ENCODE measurements at regions not wholly inside any gene's neighbourhood (a gene's known extent, or its start where the extent isn't known, plus 50 kb on each side); places are given as distances from the start of the nearest gene placed in this dataset.

GRCh38 chr7:31261341-31261740, 79.2 kb downstream of the NEUROD6 start:
- H3K4me2 ChIP-seq (ENCODE audit: insufficient read depth, low read length, poor library complexity, severe bottlenecking), result no peak overlapping the region
- H3K23ac ChIP-seq (ENCODE audit: low read depth, low read length, poor library complexity), result no peak overlapping the region
- no peak overlapping the region for H3K4ac ChIP-seq (ENCODE audit: low read length)
- H3K36me3 ChIP-seq (replicated peaks in 1 of 2; ENCODE audit: control insufficient read depth in 2 of 2, insufficient read depth in 2 of 2, low read length in 2 of 2), result no peaks in the 10 kb centered on the region
- no peaks in the 10 kb centered on the region for H3K9me3 ChIP-seq (replicated peaks in 1 of 2; ENCODE audit: control insufficient read depth in 2 of 2, insufficient read depth in 1 of 2, low read depth in 1 of 2, low read length in 2 of 2)
- no peak overlapping the region for H3K27ac ChIP-seq (replicated peaks; ENCODE audit: low read length)
- no peak overlapping the region for H3K18ac ChIP-seq (ENCODE audit: low read length)
- DNase-seq (ENCODE audit: low spot score), result no peak
- no peak overlapping the region for H2AFZ ChIP-seq (ENCODE audit: low read length)
- H3K9ac ChIP-seq (ENCODE audit: low read depth, low read length, poor library complexity), result no peak overlapping the region
- no peak overlapping the region for H2BK15ac ChIP-seq (ENCODE audit: low read length)
- no peak overlapping the region for H2BK12ac ChIP-seq (ENCODE audit: low read length)
- no peak overlapping the region for H2BK5ac ChIP-seq (ENCODE audit: low read length)
- no peak overlapping the region for H2AK5ac ChIP-seq (ENCODE audit: low read depth, low read length)
- WGBS, 2 donors (ENCODE audit: extremely low coverage in 2 of 2, insufficient read length in 2 of 2, insufficient replicate concordance in 1 of 2), result no CpG with 5 or more reads among the region's 7 CpGs
- H3K27me3 ChIP-seq (ENCODE audit: control insufficient read depth in 3 of 3, insufficient read depth in 3 of 3, low read depth in 1 of 3, low read length in 3 of 3), result no peaks in the 10 kb centered on the region
- no peaks in the 10 kb centered on the region for H3K79me1 ChIP-seq (ENCODE audit: low read depth, low read length)
- no peak overlapping the region for H3K14ac ChIP-seq (ENCODE audit: low read length)
- peaks cover 0 to 1% of the 10 kb centered on the region in 2 donors for H3K4me1 ChIP-seq (ENCODE audit: control insufficient read depth in 2 of 2, insufficient read depth in 1 of 2, low read depth in 1 of 2, low read length in 2 of 2)
- H2BK120ac ChIP-seq (ENCODE audit: low read depth, low read length), result no peak overlapping the region
- no peak overlapping the region for H4K8ac ChIP-seq (ENCODE audit: low read depth, low read length)
- no peak overlapping the region for H3K4me3 ChIP-seq (ENCODE audit: low read length in 2 of 2)
- no peak overlapping the region for H4K91ac ChIP-seq (ENCODE audit: low read depth, low read length, poor library complexity)

- H2AFZ ChIP-seq (ENCODE audit: low read length), result no peak overlapping the region
- no peaks in the 10 kb centered on the region for H3K79me1 ChIP-seq (ENCODE audit: low read depth, low read length)
- H3K4ac ChIP-seq (ENCODE audit: low read length), result no peak overlapping the region
- H3K9ac ChIP-seq (ENCODE audit: low read depth, low read length, poor library complexity), result no peak overlapping the region
- DNase-seq (ENCODE audit: low spot score), result no peak
- H3K14ac ChIP-seq (ENCODE audit: low read length), result no peak overlapping the region
- H3K27me3 ChIP-seq (ENCODE audit: control insufficient read depth in 3 of 3, insufficient read depth in 3 of 3, low read depth in 1 of 3, low read length in 3 of 3), result no peaks in the 10 kb centered on the region
- H3K18ac ChIP-seq (ENCODE audit: low read length), result no peak overlapping the region
- H3K23ac ChIP-seq (ENCODE audit: low read depth, low read length, poor library complexity), result no peak overlapping the region
- H3K4me2 ChIP-seq (ENCODE audit: insufficient read depth, low read length, poor library complexity, severe bottlenecking), result no peak overlapping the region
- no peak overlapping the region for H2BK5ac ChIP-seq (ENCODE audit: low read length)
- H2AK5ac ChIP-seq (ENCODE audit: low read depth, low read length), result no peak overlapping the region
- H2BK12ac ChIP-seq (ENCODE audit: low read length), result no peak overlapping the region
- no peaks in the 10 kb centered on the region for H3K36me3 ChIP-seq (replicated peaks in 1 of 2; ENCODE audit: control insufficient read depth in 2 of 2, insufficient read depth in 2 of 2, low read length in 2 of 2)
- H3K4me3 ChIP-seq (ENCODE audit: low read length in 2 of 2), result no peak overlapping the region
- H2BK120ac ChIP-seq (ENCODE audit: low read depth, low read length), result no peak overlapping the region
- H3K27ac ChIP-seq (replicated peaks; ENCODE audit: low read length), result no peak overlapping the region
- no peak overlapping the region for H2BK15ac ChIP-seq (ENCODE audit: low read length)
- H3K9me3 ChIP-seq (replicated peaks in 1 of 2; ENCODE audit: control insufficient read depth in 2 of 2, insufficient read depth in 1 of 2, low read depth in 1 of 2, low read length in 2 of 2), result no peaks in the 10 kb centered on the region
- H4K91ac ChIP-seq (ENCODE audit: low read depth, low read length, poor library complexity), result no peak overlapping the region
- H4K8ac ChIP-seq (ENCODE audit: low read depth, low read length), result no peak overlapping the region
- peaks cover 0 to 1% of the 10 kb centered on the region in 2 donors for H3K4me1 ChIP-seq (ENCODE audit: control insufficient read depth in 2 of 2, insufficient read depth in 1 of 2, low read depth in 1 of 2, low read length in 2 of 2)
Measured at GRCh38 chr7:31260851-31261250, 79.7 kb downstream of the NEUROD6 start.

GRCh38 chr7:31258391-31258790, 82.1 kb downstream of the NEUROD6 start:
- Histone ChIP-seq H3K27me3 (ENCODE audit: control insufficient read depth in 3 of 3, insufficient read depth in 3 of 3, low read depth in 1 of 3, low read length in 3 of 3) (no peaks in the 10 kb centered on the region), H3K23ac (ENCODE audit: low read depth, low read length, poor library complexity) (no peak overlapping the region), H3K27ac (replicated peaks; ENCODE audit: low read length) (no peak overlapping the region), H2BK15ac (ENCODE audit: low read length) (no peak overlapping the region), H3K9me3 (replicated peaks in 1 of 2; ENCODE audit: control insufficient read depth in 2 of 2, insufficient read depth in 1 of 2, low read depth in 1 of 2, low read length in 2 of 2) (no peaks in the 10 kb centered on the region), H3K4me1 (ENCODE audit: control insufficient read depth in 2 of 2, insufficient read depth in 1 of 2, low read depth in 1 of 2, low read length in 2 of 2) (peaks cover 0 to 1% of the 10 kb centered on the region in 2 donors), H3K79me1 (ENCODE audit: low read depth, low read length) (no peaks in the 10 kb centered on the region), H3K14ac (ENCODE audit: low read length) (no peak overlapping the region), H2BK12ac (ENCODE audit: low read length) (no peak overlapping the region), H3K4me2 (ENCODE audit: insufficient read depth, low read length, poor library complexity, severe bottlenecking) (no peak overlapping the region), H4K91ac (ENCODE audit: low read depth, low read length, poor library complexity) (no peak overlapping the region), H3K36me3 (replicated peaks in 1 of 2; ENCODE audit: control insufficient read depth in 2 of 2, insufficient read depth in 2 of 2, low read length in 2 of 2) (no peaks in the 10 kb centered on the region), H3K4ac (ENCODE audit: low read length) (no peak overlapping the region), H4K8ac (ENCODE audit: low read depth, low read length) (no peak overlapping the region), H3K9ac (ENCODE audit: low read depth, low read length, poor library complexity) (no peak overlapping the region), H3K18ac (ENCODE audit: low read length) (no peak overlapping the region), H2BK120ac (ENCODE audit: low read depth, low read length) (no peak overlapping the region), H3K4me3 (ENCODE audit: low read length in 2 of 2) (no peak overlapping the region), H2AFZ (ENCODE audit: low read length) (no peak overlapping the region), H2AK5ac (ENCODE audit: low read depth, low read length) (no peak overlapping the region), H2BK5ac (ENCODE audit: low read length) (no peak overlapping the region)
- WGBS, 2 donors (ENCODE audit: extremely low coverage in 2 of 2, insufficient read length in 2 of 2, insufficient replicate concordance in 1 of 2), result no CpG with 5 or more reads among the region's 2 CpGs
- DNase-seq (ENCODE audit: low spot score), result no peak

GRCh38 chr7:31256506-31256905, 84.0 kb downstream of the NEUROD6 start:
- WGBS, 2 donors (ENCODE audit: extremely low coverage in 2 of 2, insufficient read length in 2 of 2, insufficient replicate concordance in 1 of 2), result no CpG with 5 or more reads among the region's 4 CpGs
- H2BK5ac ChIP-seq (ENCODE audit: low read length), result no peak overlapping the region

More at GRCh38 chr7:31256506-31256905, 84.0 kb downstream of the NEUROD6 start:
- H2AK5ac ChIP-seq (ENCODE audit: low read depth, low read length), result no peak overlapping the region
- H3K79me1 ChIP-seq (ENCODE audit: low read depth, low read length), result no peaks in the 10 kb centered on the region
- no peak overlapping the region for H2BK15ac ChIP-seq (ENCODE audit: low read length)
- H3K9me3 ChIP-seq (replicated peaks in 1 of 2; ENCODE audit: control insufficient read depth in 2 of 2, insufficient read depth in 1 of 2, low read depth in 1 of 2, low read length in 2 of 2), result no peaks in the 10 kb centered on the region
- no peak overlapping the region for H3K9ac ChIP-seq (ENCODE audit: low read depth, low read length, poor library complexity)
- no peak overlapping the region for H3K4ac ChIP-seq (ENCODE audit: low read length)
- no peak overlapping the region for H3K18ac ChIP-seq (ENCODE audit: low read length)
- H2AFZ ChIP-seq (ENCODE audit: low read length), result no peak overlapping the region
- no peak overlapping the region for H3K23ac ChIP-seq (ENCODE audit: low read depth, low read length, poor library complexity)
- no peaks in the 10 kb centered on the region for H3K36me3 ChIP-seq (replicated peaks in 1 of 2; ENCODE audit: control insufficient read depth in 2 of 2, insufficient read depth in 2 of 2, low read length in 2 of 2)
- no peak overlapping the region for H3K14ac ChIP-seq (ENCODE audit: low read length)
- no peak overlapping the region for H4K91ac ChIP-seq (ENCODE audit: low read depth, low read length, poor library complexity)
- H3K4me2 ChIP-seq (ENCODE audit: insufficient read depth, low read length, poor library complexity, severe bottlenecking), result no peak overlapping the region
- DNase-seq (ENCODE audit: low spot score), result no peak
- H2BK120ac ChIP-seq (ENCODE audit: low read depth, low read length), result no peak overlapping the region
- no peak overlapping the region for H3K4me3 ChIP-seq (ENCODE audit: low read length in 2 of 2)
- no peak overlapping the region for H4K8ac ChIP-seq (ENCODE audit: low read depth, low read length)
- no peak overlapping the region for H3K27ac ChIP-seq (replicated peaks; ENCODE audit: low read length)
- H3K4me1 ChIP-seq (ENCODE audit: control insufficient read depth in 2 of 2, insufficient read depth in 1 of 2, low read depth in 1 of 2, low read length in 2 of 2), result peaks cover 0 to 1% of the 10 kb centered on the region in 2 donors
- no peak overlapping the region for H2BK12ac ChIP-seq (ENCODE audit: low read length)
- no peaks in the 10 kb centered on the region for H3K27me3 ChIP-seq (ENCODE audit: control insufficient read depth in 3 of 3, insufficient read depth in 3 of 3, low read depth in 1 of 3, low read length in 3 of 3)

All from neuronal stem cell (in vitro differentiated cells).